ENCODE measurements at regions not wholly inside any gene's neighbourhood (a gene's known extent, or its start where the extent isn't known, plus 50 kb on each side); places are given as distances from the start of the nearest gene placed in this dataset.

DNA sequence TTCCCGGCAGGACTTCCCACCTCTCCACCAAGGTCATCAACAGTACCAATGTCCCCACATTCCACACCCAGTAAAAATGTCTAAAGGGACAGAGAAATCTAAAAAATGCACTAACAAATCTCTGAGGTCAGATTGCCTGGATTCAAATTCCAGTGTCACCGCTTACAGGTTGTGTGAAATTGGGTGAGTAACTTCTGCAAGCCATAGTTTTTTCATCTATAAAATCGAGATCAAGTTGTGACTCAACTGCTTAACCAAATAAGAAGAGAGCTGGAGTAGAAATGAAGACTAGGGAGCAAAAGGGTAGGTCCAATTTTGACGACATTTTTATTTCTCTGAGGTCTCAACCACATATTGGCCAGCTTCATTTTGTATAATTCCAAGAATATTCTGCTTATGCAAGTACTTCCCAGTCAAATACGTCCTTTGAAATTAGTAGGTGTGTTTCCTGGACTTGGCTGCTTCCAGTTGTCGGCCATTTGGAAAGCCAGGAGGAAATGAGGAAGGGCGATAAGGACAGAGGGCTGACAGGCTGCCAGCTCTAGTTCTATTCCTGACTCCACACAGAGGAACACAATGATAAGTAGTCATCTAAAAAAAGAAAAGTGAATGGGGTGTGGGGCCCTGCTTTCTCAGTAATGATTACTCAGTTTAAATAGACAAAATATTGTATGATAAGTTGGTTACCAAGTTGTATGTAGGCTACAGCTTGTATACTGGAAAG is 57.7 kb upstream of the ZC3H11B start:
- intact Hi-C loops (cut with micrococcal nuclease): no loop called here

GRCh38 chr1:219669556-219669955 is 56.7 kb upstream of the ZC3H11B start:
- intact Hi-C loops (cut with micrococcal nuclease): no loop called here

GRCh38 chr1:219669042-219669441 is 56.1 kb upstream of the ZC3H11B start:
- intact Hi-C loops (cut with micrococcal nuclease): no loop called here

DNA sequence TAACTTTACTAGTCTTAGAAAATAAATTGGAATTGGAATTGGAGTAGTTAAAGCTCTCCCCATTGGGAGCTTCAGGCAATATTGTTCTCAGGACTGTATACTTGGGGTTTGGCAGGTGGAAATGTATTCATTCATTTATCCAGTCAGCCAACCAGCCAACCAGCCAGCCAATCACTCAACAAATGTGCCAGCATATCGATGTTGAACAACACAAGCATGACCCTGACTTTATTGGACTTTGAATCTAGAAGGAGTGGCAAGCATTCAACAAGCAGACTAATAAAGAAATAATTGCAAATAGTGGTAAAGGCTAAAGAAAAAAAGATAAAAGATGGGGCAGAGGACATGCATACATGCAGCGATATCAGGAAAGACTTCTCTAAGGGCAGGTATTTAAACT is 55.5 kb upstream of the ZC3H11B start:
- intact Hi-C loops (cut with micrococcal nuclease): no loop called here

DNA sequence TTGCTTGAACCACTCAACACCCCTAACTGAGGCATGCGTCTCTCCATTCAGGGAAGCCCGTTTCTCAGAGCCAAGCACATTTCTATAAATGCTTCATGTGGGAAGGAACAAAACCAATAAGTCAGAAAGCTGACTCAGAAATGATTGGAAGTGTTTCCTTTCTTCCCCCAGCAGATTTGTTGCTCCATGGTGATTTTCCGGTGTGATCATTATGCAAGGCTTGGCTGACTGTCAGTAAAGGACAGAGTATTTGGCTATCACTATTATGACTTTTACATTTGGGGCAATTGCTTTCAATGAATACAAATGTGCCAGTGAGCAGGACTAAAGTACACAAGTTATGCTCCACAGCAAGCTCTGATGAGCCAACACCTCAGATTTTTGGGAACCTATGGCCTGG is 53.3 kb upstream of the ZC3H11B start:
- intact Hi-C loops (cut with micrococcal nuclease): no loop called here

DNA sequence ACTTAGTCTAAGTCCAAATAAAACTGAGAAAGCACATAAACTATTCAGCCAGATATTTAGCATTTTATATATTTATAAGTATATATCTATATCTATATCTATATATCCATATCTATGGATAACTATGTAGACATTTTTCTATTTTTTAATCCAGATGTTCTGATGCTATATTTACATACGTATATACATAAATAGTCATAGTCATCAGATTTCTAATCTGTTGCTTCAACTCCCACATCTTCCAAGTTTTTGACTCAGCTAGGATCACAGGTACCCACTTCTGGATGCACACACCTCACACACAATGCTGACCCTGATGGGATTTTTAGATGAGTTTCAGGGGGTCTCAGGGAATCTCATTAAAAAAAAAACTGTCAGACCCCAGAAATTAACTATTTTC is 52.2 kb upstream of the ZC3H11B start:
- intact Hi-C loops (cut with micrococcal nuclease): no loop called here

- intact Hi-C loops (cut with micrococcal nuclease): no loop called here
Measured at GRCh38 chr1:219664310-219665029, 51.6 kb upstream of the ZC3H11B start.
